ENCODE measurements at regions not wholly inside any gene's neighbourhood (a gene's known extent, or its start where the extent isn't known, plus 50 kb on each side); places are given as distances from the start of the nearest gene placed in this dataset.

GRCh38 chr5:2579126-2579525 is 172.4 kb downstream of the IRX2 start:
- H2BK20ac ChIP-seq (ENCODE audit: low read length) = no peak overlapping the region
- no peak overlapping the region for H4K5ac ChIP-seq (ENCODE audit: insufficient read length, low read depth, low read length)
- no peak overlapping the region for H4K8ac ChIP-seq (ENCODE audit: extremely low read depth, insufficient read depth, low read length)
- no peak overlapping the region for H3K4me2 ChIP-seq (ENCODE audit: insufficient read depth in 1 of 2, low read depth in 2 of 2, low read length in 2 of 2)
- peaks cover under 1% of the 10 kb centered on the region; the same call in 1 of the 2 replicates for H3K23me2 ChIP-seq (ENCODE audit: low read depth, low read length)
- no peak overlapping the region for H2AFZ ChIP-seq (ENCODE audit: low read length)
- no peak overlapping the region for H3K4me3 ChIP-seq (ENCODE audit: extremely low read depth in 1 of 4, insufficient read depth in 2 of 4, low read depth in 3 of 4, low read length in 4 of 4)
- H3K9me3 ChIP-seq (ENCODE audit: insufficient read depth in 2 of 2, low read depth in 1 of 2, low read length in 1 of 2) = no peaks in the 10 kb centered on the region
- no peak overlapping the region for H2BK120ac ChIP-seq (replicated peaks; ENCODE audit: low read depth, low read length)
- H4K20me1 ChIP-seq (replicated peaks in 1 of 2; ENCODE audit: control insufficient read depth in 1 of 2, insufficient read depth in 2 of 2, low read length in 2 of 2) = no peaks in the 10 kb centered on the region
- H2BK12ac ChIP-seq (ENCODE audit: low read depth, low read length) = no peak overlapping the region
- DNase-seq (ENCODE audit: low read depth in 1 of 2, low spot score in 2 of 2) (no peak), FAIRE-seq (no peak)
- no peak overlapping the region for H2BK5ac ChIP-seq (ENCODE audit: low read depth, low read length)
- ChIA-PET CTCF (ENCODE audit: partially characterized antibody) (interaction anchor here (1.2 to 1.6 kb wide), 3 partner anchors 16 to 136 kb away, joined by 3 read pairs; no protein-coding TSS in a partner anchor), POLR2A (ENCODE audit: partially characterized antibody) (no interaction called here)
- H3K9ac ChIP-seq (replicated peaks in 1 of 4; ENCODE audit: extremely low read depth in 1 of 4, low read depth in 3 of 4, low read length in 3 of 4) = no peak overlapping the region
- no peak overlapping the region for H3K14ac ChIP-seq (ENCODE audit: insufficient read length)
- H3K79me2 ChIP-seq (ENCODE audit: control insufficient read depth in 1 of 2, insufficient read depth in 2 of 2, low read length in 2 of 2) = no peaks in the 10 kb centered on the region
- no peak overlapping the region for H3K27ac ChIP-seq (ENCODE audit: low read depth, low read length)
- no peak overlapping the region for H4K91ac ChIP-seq (replicated peaks; ENCODE audit: insufficient read length, low read length)
- no peaks in the 10 kb centered on the region; a peak in 1 of 7 replicates for H3K27me3 ChIP-seq (replicated peaks in 1 of 4; ENCODE audit: control insufficient read depth in 3 of 4, extremely low read depth in 1 of 4, insufficient read depth in 3 of 4, low read length in 3 of 4)
- H3K23ac ChIP-seq (ENCODE audit: insufficient read length) = no peak overlapping the region
- no peak overlapping the region for H3K4ac ChIP-seq (replicated peaks; ENCODE audit: insufficient read length, low read depth, low read length)
- H3K18ac ChIP-seq (ENCODE audit: extremely low read depth, low read length) = no peak overlapping the region
- H2AK5ac ChIP-seq (ENCODE audit: low read depth, low read length) = no peak overlapping the region
- WGBS, 2 experiments (ENCODE audit: extremely low coverage in 1 of 2, insufficient coverage in 1 of 2, insufficient read length in 1 of 2, insufficient replicate concordance in 2 of 2, low coverage in 1 of 2, low lambda C conversion rate in 2 of 2, missing lambda C conversion rate in 1 of 2) = 78% methylated on average over 5 of the region's 5 CpGs; no CpG with 5 or more reads in 1 of the 2 experiments
- H3K56ac ChIP-seq (replicated peaks; ENCODE audit: insufficient read length, low read depth, low read length) = no peak overlapping the region
- no peak overlapping the region for H2BK15ac ChIP-seq (ENCODE audit: low read length)
- H3K79me1 ChIP-seq (ENCODE audit: low read depth, low read length) = no peaks in the 10 kb centered on the region
- no peaks in the 10 kb centered on the region for H3K36me3 ChIP-seq (ENCODE audit: control insufficient read depth in 2 of 4, insufficient read depth in 4 of 4, low read length in 3 of 4)
- H3K4me1 ChIP-seq (replicated peaks in 1 of 4; ENCODE audit: control insufficient read depth in 3 of 4, insufficient read depth in 4 of 4, low read length in 3 of 4) = 0 out of 7 replicates have a peak, but pooled peaks cover 0 to 3% (median 0%) of the 10 kb centered on the region in 4 experiments
- TF ChIP-seq TAF7 (optimal IDR thresholded peaks at IDR 0.05; ENCODE audit: borderline replicate concordance, low read depth, low read length) (no peak), RXRA (IDR thresholded peaks at IDR 0.05; ENCODE audit: insufficient read depth, low read depth, low read length) (no peak), CTCF (IDR thresholded peaks at IDR 0.05; ENCODE audit: control extremely low read depth in 1 of 3, insufficient read depth in 1 of 3, low read depth in 1 of 3, low read length in 3 of 3) (peak in 2 of 3 experiments; percentile 25 to 30; a peak in 2 of 4 replicates), RAD21 (IDR thresholded peaks at IDR 0.05 in 1 of 2, conservative IDR thresholded peaks at IDR 0.05 in 1 of 2; ENCODE audit: low read depth in 2 of 2, low read length in 2 of 2) (peak; percentile 55 to 66), MAFK (IDR thresholded peaks at IDR 0.05; ENCODE audit: low read depth, low read length) (no peak)

Data from H1 (cell line).